ENCODE measurements at regions not wholly inside any gene's neighbourhood (a gene's known extent, or its start where the extent isn't known, plus 50 kb on each side); places are given as distances from the start of the nearest gene placed in this dataset.
"Not testable (repeated sequence)": the region's sequence is repeated elsewhere in the genome, so short reads cannot be mapped to it uniquely, and the experiment has no call there.

DNA sequence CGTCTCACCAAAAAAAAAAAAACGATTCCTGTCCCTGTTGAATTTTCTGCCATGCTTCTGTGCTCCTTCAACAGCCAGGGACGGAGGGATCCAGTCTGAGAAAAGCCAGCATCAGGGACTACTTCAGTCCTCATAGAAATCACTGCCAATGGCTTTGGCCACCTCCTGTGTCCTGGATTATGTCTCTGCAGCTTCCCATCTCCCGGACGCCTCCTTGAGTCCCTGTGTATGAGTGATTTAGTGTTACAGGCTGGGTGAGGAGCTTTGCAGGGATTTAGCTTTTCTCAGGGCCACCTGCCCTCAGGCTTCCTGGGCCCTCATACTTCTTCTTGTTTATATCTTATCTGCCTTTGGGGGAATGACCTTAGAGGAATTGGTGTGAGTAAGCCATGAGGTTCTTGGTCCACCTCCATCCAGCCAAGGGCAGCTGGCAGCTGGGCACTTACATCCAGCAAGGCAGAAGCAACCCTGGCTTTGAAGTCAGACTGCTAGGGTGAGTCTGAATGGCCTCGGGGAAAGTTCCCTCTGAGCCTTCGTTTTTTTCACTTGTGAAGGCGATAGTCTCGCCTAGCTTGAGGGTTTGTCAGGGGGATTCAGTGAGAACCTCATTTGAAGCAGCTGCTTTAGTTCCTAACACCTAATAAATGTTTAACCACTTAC, 65.6 kb downstream of the NPIPB11 start:
- intact Hi-C loops (cut with DNase I, micrococcal nuclease); DNase-seq; ATAC-seq; H3K27ac Mint-ChIP-seq; H3K4me1 Mint-ChIP-seq; CTCF ChIA-PET; H3K27me3 Mint-ChIP-seq; H3K9me3 Mint-ChIP-seq (ENCODE audit: low read depth); H3K4me3 Mint-ChIP-seq; POLR2A ChIA-PET; H3K36me3 Mint-ChIP-seq (ENCODE audit: low read depth): not testable (repeated sequence)

- intact Hi-C loops (cut with DNase I, micrococcal nuclease); H3K36me3 Mint-ChIP-seq (ENCODE audit: low read depth); H3K27me3 Mint-ChIP-seq; POLR2A ChIA-PET; H3K4me1 Mint-ChIP-seq; CTCF ChIA-PET; DNase-seq; H3K27ac Mint-ChIP-seq; H3K4me3 Mint-ChIP-seq; H3K9me3 Mint-ChIP-seq (ENCODE audit: low read depth): not testable (repeated sequence)
- ATAC-seq, result peak; percentile 44
These were observed 66.3 kb downstream of the NPIPB11 start for GRCh38 chr16:29340235-29340634.

- CTCF ChIA-PET; H3K9me3 Mint-ChIP-seq (ENCODE audit: low read depth); POLR2A ChIA-PET; H3K27me3 Mint-ChIP-seq; H3K4me3 Mint-ChIP-seq; DNase-seq; H3K4me1 Mint-ChIP-seq; intact Hi-C loops (cut with DNase I, micrococcal nuclease); H3K27ac Mint-ChIP-seq; H3K36me3 Mint-ChIP-seq (ENCODE audit: low read depth); ATAC-seq: not testable (repeated sequence)
These were observed 67.5 kb downstream of the NPIPB11 start for GRCh38 chr16:29338821-29339700.

DNA sequence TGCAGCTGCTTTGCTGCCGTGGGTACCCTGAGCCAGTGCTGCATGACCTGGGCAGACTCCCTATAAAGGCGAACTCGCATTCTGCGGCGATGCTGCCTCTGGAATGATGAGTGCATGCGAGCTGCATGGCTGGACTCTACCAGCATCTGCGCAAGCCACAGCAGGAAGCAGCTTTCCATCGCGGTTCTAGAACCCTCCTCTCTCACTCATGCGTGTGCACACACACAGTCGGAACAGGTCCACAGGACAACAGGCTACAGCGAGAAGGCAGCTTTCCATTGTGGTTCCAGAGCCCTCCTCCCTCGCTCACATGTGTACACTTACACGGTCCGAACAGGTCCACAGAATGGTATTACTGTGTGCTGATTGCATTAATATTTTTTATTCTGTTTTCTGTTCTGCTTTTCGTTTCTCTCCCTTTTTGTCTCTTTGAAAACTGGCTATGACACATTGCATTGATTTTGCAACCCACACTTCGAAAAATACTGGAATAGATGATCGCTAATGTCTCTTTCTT, 69.1 kb downstream of the NPIPB11 start:
- H3K4me1 Mint-ChIP-seq; H3K4me3 Mint-ChIP-seq; intact Hi-C loops (cut with DNase I, micrococcal nuclease); ATAC-seq; DNase-seq; POLR2A ChIA-PET; H3K9me3 Mint-ChIP-seq (ENCODE audit: low read depth); H3K36me3 Mint-ChIP-seq (ENCODE audit: low read depth); H3K27me3 Mint-ChIP-seq; H3K27ac Mint-ChIP-seq; CTCF ChIA-PET: not testable (repeated sequence)

DNA sequence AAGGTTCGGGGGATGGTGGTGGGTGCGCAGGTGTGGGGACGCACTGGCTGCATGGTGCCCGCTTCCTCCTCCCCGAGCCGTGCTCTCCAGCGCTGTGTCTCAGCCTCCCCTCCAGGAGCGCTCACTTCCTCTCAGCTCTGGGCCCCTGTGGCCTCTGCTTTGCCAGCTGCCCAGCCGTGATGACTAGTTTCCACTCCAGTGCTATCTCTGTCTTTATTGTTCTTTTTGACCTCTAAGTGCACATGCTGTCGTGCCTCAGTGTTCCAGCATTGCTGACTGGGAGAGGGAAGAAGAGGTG, 71.0 kb downstream of the NPIPB11 start:
- H3K36me3 Mint-ChIP-seq (ENCODE audit: low read depth); H3K27me3 Mint-ChIP-seq; CTCF ChIA-PET; ATAC-seq; intact Hi-C loops (cut with DNase I, micrococcal nuclease); H3K27ac Mint-ChIP-seq; H3K9me3 Mint-ChIP-seq (ENCODE audit: low read depth); DNase-seq; H3K4me1 Mint-ChIP-seq; H3K4me3 Mint-ChIP-seq: not testable (repeated sequence)
- POLR2A ChIA-PET, result interaction anchor here (0.6 kb wide), 1 partner anchor 1412 kb away, joined by 3 read pairs; no protein-coding TSS in a partner anchor

DNA sequence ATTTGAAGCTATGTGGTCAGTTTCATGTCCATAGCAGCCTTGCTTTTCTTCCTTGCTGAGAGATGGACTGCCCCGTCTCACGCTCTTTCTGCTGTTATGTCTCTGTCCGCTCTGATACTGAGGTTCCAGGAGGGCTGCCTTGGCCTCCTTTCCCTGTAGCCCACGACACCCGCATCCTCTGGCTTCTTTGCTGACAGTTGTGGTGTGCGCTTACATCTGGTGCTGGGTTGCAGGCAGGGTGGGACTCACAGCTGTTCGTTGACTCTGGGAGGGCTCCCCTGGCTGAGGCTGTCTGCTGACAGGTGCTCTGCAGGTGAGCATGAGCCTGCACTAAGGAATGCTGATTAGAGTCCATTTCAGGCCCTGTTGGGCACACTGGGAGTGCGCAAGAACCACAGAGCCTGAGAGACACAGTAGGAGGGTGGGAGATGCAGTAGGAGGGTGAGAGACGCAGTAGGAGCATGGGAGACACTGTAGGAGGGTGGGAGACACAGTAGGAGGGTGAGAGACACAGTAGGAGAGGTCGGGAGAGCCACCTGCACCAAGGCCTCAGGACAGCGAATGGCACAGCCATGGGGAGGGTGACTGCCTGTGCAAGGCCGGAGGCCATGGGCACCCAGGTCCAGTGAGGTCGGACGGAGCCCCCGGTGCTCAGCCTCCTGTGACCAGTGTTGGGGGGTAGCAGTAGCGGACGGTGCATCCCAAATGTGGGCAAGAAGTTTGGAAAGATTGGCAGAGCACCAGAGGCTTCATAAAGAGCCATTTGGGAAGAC, 71.5 kb downstream of the NPIPB11 start:
- intact Hi-C loops (cut with DNase I, micrococcal nuclease); H3K36me3 Mint-ChIP-seq (ENCODE audit: low read depth); DNase-seq; H3K4me3 Mint-ChIP-seq; H3K9me3 Mint-ChIP-seq (ENCODE audit: low read depth); H3K27ac Mint-ChIP-seq; CTCF ChIA-PET; ATAC-seq; H3K27me3 Mint-ChIP-seq; H3K4me1 Mint-ChIP-seq: not testable (repeated sequence)
- POLR2A ChIA-PET, result interaction anchor here (0.6 kb wide), 1 partner anchor 1413 kb away, joined by 3 read pairs; no protein-coding TSS in a partner anchor

DNA sequence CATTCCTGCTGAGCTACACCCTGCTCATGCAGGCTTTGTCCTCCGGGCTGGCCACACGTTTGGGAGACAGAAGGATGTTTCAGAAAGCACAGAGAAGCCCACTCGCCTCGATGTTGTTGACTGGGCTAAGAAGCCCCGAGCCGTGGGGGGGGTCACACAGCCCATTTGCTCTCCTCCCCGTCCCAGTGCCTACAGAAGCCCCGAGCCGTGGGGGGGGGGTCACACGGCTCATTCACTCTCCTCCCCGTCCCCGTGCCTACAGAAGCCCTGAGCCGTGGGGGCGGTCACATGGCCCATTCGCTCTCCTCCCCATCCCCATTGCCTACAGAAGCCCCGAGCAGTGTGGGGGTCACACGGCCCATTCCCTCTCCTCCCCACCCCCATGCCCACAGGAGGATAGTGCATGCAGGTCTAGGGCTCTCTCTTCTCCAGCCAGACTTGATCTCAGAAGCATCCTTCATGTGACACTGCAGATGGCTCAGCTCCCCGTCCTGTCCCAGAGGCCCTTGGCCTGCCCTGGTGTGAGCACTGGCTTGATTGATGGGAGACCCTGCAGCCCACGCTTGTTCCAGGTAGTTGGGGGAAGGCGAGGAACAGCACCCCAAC, 72.9 kb downstream of the NPIPB11 start:
- intact Hi-C loops (cut with DNase I, micrococcal nuclease); ATAC-seq; H3K36me3 Mint-ChIP-seq (ENCODE audit: low read depth); CTCF ChIA-PET; H3K4me1 Mint-ChIP-seq; POLR2A ChIA-PET; H3K27me3 Mint-ChIP-seq; H3K9me3 Mint-ChIP-seq (ENCODE audit: low read depth); H3K4me3 Mint-ChIP-seq; H3K27ac Mint-ChIP-seq; DNase-seq: not testable (repeated sequence)

- H3K4me3 Mint-ChIP-seq, CTCF ChIA-PET, POLR2A ChIA-PET: not testable (repeated sequence)
These were observed 75.9 kb downstream of the NPIPB11 start for GRCh38 chr16:29330623-29331022.

DNA sequence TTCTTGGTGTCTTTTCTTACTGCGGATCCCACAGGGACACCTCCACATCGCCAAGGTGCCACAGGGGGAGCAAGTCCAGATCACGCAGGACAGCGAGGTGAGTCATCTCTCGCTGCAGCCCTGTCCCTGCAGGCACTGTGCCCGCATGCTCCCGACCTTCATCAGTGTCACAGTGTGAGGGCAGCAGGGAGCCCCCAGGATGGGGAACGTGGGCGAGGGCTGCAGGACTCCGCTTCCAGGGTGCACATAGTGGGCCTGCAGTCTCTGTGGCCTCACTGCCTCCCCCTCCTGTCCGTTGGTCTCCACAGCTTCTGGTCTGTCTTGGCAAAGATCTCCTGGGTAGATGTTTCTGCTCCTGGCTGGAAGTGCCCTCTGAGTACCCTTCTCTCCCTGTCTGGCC, 78.0 kb downstream of the NPIPB11 start:
- POLR2A ChIA-PET, ATAC-seq, H3K27ac Mint-ChIP-seq: not testable (repeated sequence)

More at GRCh38 chr16:29330623-29331022, 75.9 kb downstream of the NPIPB11 start:
- DNase-seq; H3K4me1 Mint-ChIP-seq; H3K27ac Mint-ChIP-seq; H3K27me3 Mint-ChIP-seq; ATAC-seq; intact Hi-C loops (cut with DNase I, micrococcal nuclease); H3K36me3 Mint-ChIP-seq (ENCODE audit: low read depth); H3K9me3 Mint-ChIP-seq (ENCODE audit: low read depth): not testable (repeated sequence)

GRCh38 chr16:29327631-29328408, 78.7 kb downstream of the NPIPB11 start:
- H3K27ac Mint-ChIP-seq; H3K36me3 Mint-ChIP-seq (ENCODE audit: low read depth); H3K4me1 Mint-ChIP-seq; ATAC-seq; H3K4me3 Mint-ChIP-seq; POLR2A ChIA-PET; H3K27me3 Mint-ChIP-seq; CTCF ChIA-PET; DNase-seq; intact Hi-C loops (cut with DNase I, micrococcal nuclease); H3K9me3 Mint-ChIP-seq (ENCODE audit: low read depth): not testable (repeated sequence)

More for the DNA sequence above, 78.0 kb downstream of the NPIPB11 start:
- intact Hi-C loops (cut with DNase I, micrococcal nuclease); H3K4me3 Mint-ChIP-seq; H3K36me3 Mint-ChIP-seq (ENCODE audit: low read depth); H3K27me3 Mint-ChIP-seq; H3K9me3 Mint-ChIP-seq (ENCODE audit: low read depth); DNase-seq; H3K4me1 Mint-ChIP-seq; CTCF ChIA-PET: not testable (repeated sequence)

Data from activated CD4-positive, alpha-beta T cell treated with anti-CD3 and anti-CD28 coated beads for 36 hours (primary cell).